NCI-H1105 treated with DMSO at 0.1 percent for 48 hours (cell line): ENCODE measurements at regions not wholly inside any gene's neighbourhood (a gene's known extent, or its start where the extent isn't known, plus 50 kb on each side); places are given as distances from the start of the nearest gene placed in this dataset.
"Not testable (repeated sequence)": the region's sequence is repeated elsewhere in the genome, so short reads cannot be mapped to it uniquely, and the experiment has no call there.

Experiments
- DNase-seq: peaks from one replicate; lab custom pipeline; 2025; lab: John Stamatoyannopoulos, UW

- no peak for DNase-seq
Observed at GRCh38 chr5:104904561-104904960, 1342.0 kb upstream of the NUDT12 start.

- DNase-seq: no peak
Observed at GRCh38 chr5:104903941-104904340, 1341.4 kb upstream of the NUDT12 start.

- DNase-seq: no peak
Observed at GRCh38 chr5:104891596-104891995, 1329.0 kb upstream of the NUDT12 start.

GRCh38 chr5:104890767-104891166 lies 1328.2 kb upstream of the NUDT12 start:
- no peak for DNase-seq

GRCh38 chr5:104859437-104859836 lies 1296.8 kb upstream of the NUDT12 start:
- DNase-seq: no peak

- not testable (repeated sequence) for DNase-seq
Observed at GRCh38 chr5:104852099-104852498, 1289.5 kb upstream of the NUDT12 start.

GRCh38 chr5:104845541-104845940 lies 1283.0 kb upstream of the NUDT12 start:
- DNase-seq: no peak

- no peak for DNase-seq
Observed at GRCh38 chr5:104843822-104844221, 1281.2 kb upstream of the NUDT12 start.

GRCh38 chr5:104840284-104840683 lies 1277.7 kb upstream of the NUDT12 start:
- no peak for DNase-seq

GRCh38 chr5:104831515-104831914 lies 1268.9 kb upstream of the NUDT12 start:
- not testable (repeated sequence) for DNase-seq

GRCh38 chr5:104821606-104822005 lies 1259.0 kb upstream of the NUDT12 start:
- no peak for DNase-seq

- DNase-seq: no peak
Observed at GRCh38 chr5:104817127-104817526, 1254.5 kb upstream of the NUDT12 start.

GRCh38 chr5:104815212-104815611 lies 1252.6 kb upstream of the NUDT12 start:
- DNase-seq: no peak

- no peak for DNase-seq
Observed at GRCh38 chr5:104800440-104801048, 1238.0 kb upstream of the NUDT12 start.

GRCh38 chr5:104793755-104794080 lies 1231.1 kb upstream of the NUDT12 start:
- DNase-seq: no peak

- DNase-seq: no peak
Observed at GRCh38 chr5:104793031-104793754, 1230.6 kb upstream of the NUDT12 start.

GRCh38 chr5:104789366-104789765 lies 1226.8 kb upstream of the NUDT12 start:
- no peak for DNase-seq

GRCh38 chr5:104785097-104785496 lies 1222.5 kb upstream of the NUDT12 start:
- no peak for DNase-seq

- no peak for DNase-seq
Observed at GRCh38 chr5:104774372-104774771, 1211.8 kb upstream of the NUDT12 start.

- no peak for DNase-seq
Observed at GRCh38 chr5:104764197-104764596, 1201.6 kb upstream of the NUDT12 start.

GRCh38 chr5:104763216-104763615 lies 1200.6 kb upstream of the NUDT12 start:
- DNase-seq: no peak

- no peak for DNase-seq
Observed at GRCh38 chr5:104757915-104758314, 1195.3 kb upstream of the NUDT12 start.

- no peak for DNase-seq
Observed at GRCh38 chr5:104755806-104756205, 1193.2 kb upstream of the NUDT12 start.
